ENCODE measurements at regions not wholly inside any gene's neighbourhood (a gene's known extent, or its start where the extent isn't known, plus 50 kb on each side); places are given as distances from the start of the nearest gene placed in this dataset.

DNA sequence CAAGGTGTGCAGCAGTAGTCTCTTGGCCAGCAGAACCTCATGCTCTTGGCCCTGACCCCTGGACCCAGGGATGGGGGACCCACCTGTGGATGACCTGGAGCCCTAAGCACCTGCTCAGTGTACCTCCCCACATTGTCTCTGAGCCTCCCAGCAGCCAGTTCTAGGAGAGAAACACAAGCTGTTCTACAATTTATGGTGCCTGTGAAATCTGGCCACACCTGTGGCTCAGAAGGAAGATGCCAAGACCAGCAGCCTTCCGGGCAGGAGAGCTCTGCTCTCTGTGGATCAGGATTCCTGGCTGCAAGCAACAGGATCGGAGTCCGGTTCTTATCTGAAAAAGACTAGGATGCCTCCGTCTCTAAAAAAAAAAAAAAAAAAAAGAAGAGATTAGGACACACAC is 103.6 kb upstream of the ANO1 start (continued):
- TF ChIP-seq, protein P1, sequence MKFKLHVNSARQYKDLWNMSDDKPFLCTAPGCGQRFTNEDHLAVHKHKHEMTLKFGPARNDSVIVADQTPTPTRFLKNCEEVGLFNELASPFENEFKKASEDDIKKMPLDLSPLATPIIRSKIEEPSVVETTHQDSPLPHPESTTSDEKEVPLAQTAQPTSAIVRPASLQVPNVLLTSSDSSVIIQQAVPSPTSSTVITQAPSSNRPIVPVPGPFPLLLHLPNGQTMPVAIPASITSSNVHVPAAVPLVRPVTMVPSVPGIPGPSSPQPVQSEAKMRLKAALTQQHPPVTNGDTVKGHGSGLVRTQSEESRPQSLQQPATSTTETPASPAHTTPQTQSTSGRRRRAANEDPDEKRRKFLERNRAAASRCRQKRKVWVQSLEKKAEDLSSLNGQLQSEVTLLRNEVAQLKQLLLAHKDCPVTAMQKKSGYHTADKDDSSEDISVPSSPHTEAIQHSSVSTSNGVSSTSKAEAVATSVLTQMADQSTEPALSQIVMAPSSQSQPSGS (IDR thresholded peaks at IDR 0.05; ENCODE audit: low read length) = no peak
- TF ChIP-seq EP300 (IDR thresholded peaks at IDR 0.05; ENCODE audit: borderline replicate concordance in 1 of 2, low read depth in 2 of 2, low read length in 2 of 2) (no peak), RFX5 (IDR thresholded peaks at IDR 0.05; ENCODE audit: borderline replicate concordance, low read depth, low read length) (no peak), CHD1 (IDR thresholded peaks at IDR 0.05; ENCODE audit: low read depth, low read length) (no peak)
